Testis (tissue), 2 donors: ENCODE measurements at regions not wholly inside any gene's neighbourhood (a gene's known extent, or its start where the extent isn't known, plus 50 kb on each side); places are given as distances from the start of the nearest gene placed in this dataset.

Experiments
- POLR2A ChIP-seq: fragments of 450-650 bp; IDR thresholded peaks from one replicate; pipeline ENCODE4 v1.6.1; 2017; ENCODE audit warnings: antibody characterized with exemption, mild to moderate bottlenecking, moderate library complexity
- TF ChIP-seq, protein P1 (sequence below), 3 experiments: fragments of 450-650 bp in 2 of 3; fragments of 200-600 bp in 1 of 3; sonication (generic) in 1 of 3; IDR thresholded peaks; one replicate each; pipeline ENCODE4 v1.5.1; 2016 to 2019; ENCODE audit warnings: antibody characterized with exemption in 3 of 3, mild to moderate bottlenecking in 2 of 3, moderate library complexity in 1 of 3

DNA sequence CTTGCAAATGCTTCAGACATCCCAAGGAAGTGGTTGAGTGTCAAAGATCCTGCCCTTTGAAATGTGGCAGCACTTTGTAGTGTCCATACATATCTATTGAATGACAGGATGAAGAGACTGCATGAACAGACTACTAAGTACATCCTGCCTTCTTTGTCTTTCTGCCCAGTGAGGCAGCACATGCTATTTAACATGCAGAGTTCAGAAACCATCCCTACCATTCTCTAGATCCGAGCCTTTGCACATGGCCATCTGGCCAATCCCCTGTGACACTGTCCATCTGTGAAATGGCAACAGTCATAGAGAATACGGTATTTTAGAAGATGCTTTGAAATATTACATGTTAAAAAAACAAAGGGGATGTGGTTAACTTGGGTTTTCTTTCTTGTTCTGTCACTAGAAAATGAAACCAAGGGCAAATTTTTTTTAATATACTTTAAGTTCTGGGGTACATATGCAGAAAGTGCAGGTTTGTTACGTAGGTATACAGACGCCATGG, 519.6 kb downstream of the NTRK3 start:
- no peak for TF ChIP-seq POLR2A
- TF ChIP-seq, protein P1, sequence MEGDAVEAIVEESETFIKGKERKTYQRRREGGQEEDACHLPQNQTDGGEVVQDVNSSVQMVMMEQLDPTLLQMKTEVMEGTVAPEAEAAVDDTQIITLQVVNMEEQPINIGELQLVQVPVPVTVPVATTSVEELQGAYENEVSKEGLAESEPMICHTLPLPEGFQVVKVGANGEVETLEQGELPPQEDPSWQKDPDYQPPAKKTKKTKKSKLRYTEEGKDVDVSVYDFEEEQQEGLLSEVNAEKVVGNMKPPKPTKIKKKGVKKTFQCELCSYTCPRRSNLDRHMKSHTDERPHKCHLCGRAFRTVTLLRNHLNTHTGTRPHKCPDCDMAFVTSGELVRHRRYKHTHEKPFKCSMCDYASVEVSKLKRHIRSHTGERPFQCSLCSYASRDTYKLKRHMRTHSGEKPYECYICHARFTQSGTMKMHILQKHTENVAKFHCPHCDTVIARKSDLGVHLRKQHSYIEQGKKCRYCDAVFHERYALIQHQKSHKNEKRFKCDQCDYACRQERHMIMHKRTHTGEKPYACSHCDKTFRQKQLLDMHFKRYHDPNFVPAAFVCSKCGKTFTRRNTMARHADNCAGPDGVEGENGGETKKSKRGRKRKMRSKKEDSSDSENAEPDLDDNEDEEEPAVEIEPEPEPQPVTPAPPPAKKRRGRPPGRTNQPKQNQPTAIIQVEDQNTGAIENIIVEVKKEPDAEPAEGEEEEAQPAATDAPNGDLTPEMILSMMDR (IDR thresholded peaks at IDR 0.05), result no peak
